ENCODE measurements at regions not wholly inside any gene's neighbourhood (a gene's known extent, or its start where the extent isn't known, plus 50 kb on each side); places are given as distances from the start of the nearest gene placed in this dataset.

GRCh38 chr9:119652931-119653330, 283.7 kb upstream of the BRINP1 start:
- WGBS, 2 donors, result 33 to 46% methylated on average over 5 of the region's 5 CpGs
- H3K36me3 ChIP-seq (replicated peaks in 1 of 2; ENCODE audit: insufficient read depth in 1 of 2, low read depth in 2 of 2), result no peaks in the 10 kb centered on the region

GRCh38 chr9:119649205-119649604, 280.0 kb upstream of the BRINP1 start:
- ATAC-seq (no peak), DNase-seq (no peak)
- no peak overlapping the region for H3K27ac ChIP-seq
- H3K4me1 ChIP-seq, result no peaks in the 10 kb centered on the region
- intact Hi-C loops (cut with DNase I), result no loop called here
- no peaks in the 10 kb centered on the region for H3K36me3 ChIP-seq (replicated peaks in 1 of 2; ENCODE audit: insufficient read depth in 1 of 2, low read depth in 2 of 2)
- H3K9me3 ChIP-seq, result no peaks in the 10 kb centered on the region
- no peaks in the 10 kb centered on the region for H3K27me3 ChIP-seq
- H3K4me3 ChIP-seq, result no peak overlapping the region
- TF ChIP-seq POLR2A (IDR thresholded peaks at IDR 0.05), result no peak

More at GRCh38 chr9:119652931-119653330, 283.7 kb upstream of the BRINP1 start:
- H3K27ac ChIP-seq, result no peak overlapping the region
- H3K27me3 ChIP-seq, result no peaks in the 10 kb centered on the region
- no peaks in the 10 kb centered on the region for H3K9me3 ChIP-seq
- TF ChIP-seq, protein P1, sequence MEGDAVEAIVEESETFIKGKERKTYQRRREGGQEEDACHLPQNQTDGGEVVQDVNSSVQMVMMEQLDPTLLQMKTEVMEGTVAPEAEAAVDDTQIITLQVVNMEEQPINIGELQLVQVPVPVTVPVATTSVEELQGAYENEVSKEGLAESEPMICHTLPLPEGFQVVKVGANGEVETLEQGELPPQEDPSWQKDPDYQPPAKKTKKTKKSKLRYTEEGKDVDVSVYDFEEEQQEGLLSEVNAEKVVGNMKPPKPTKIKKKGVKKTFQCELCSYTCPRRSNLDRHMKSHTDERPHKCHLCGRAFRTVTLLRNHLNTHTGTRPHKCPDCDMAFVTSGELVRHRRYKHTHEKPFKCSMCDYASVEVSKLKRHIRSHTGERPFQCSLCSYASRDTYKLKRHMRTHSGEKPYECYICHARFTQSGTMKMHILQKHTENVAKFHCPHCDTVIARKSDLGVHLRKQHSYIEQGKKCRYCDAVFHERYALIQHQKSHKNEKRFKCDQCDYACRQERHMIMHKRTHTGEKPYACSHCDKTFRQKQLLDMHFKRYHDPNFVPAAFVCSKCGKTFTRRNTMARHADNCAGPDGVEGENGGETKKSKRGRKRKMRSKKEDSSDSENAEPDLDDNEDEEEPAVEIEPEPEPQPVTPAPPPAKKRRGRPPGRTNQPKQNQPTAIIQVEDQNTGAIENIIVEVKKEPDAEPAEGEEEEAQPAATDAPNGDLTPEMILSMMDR (IDR thresholded peaks at IDR 0.05), result no peak
- no peak for TF ChIP-seq POLR2A (IDR thresholded peaks at IDR 0.05)
- no peak for DNase-seq
- H3K4me1 ChIP-seq, result no peaks in the 10 kb centered on the region
- intact Hi-C loops (cut with DNase I), result no loop called here
- ATAC-seq, result no peak
- H3K4me3 ChIP-seq, result no peak overlapping the region

GRCh38 chr9:119639287-119639955, 270.2 kb upstream of the BRINP1 start:
- DNase-seq (no peak), ATAC-seq (no peak)
- no peak overlapping the region for H3K4me3 ChIP-seq
- no peaks in the 10 kb centered on the region for H3K36me3 ChIP-seq (replicated peaks in 1 of 2; ENCODE audit: insufficient read depth in 1 of 2, low read depth in 2 of 2)
- no peaks in the 10 kb centered on the region for H3K9me3 ChIP-seq
- 44 to 46% methylated on average over 12 of the region's 12 CpGs for WGBS, 2 donors
- H3K27ac ChIP-seq, result no peak overlapping the region
- no peaks in the 10 kb centered on the region for H3K4me1 ChIP-seq
- intact Hi-C loops (cut with DNase I), result no loop called here
- no peak for TF ChIP-seq POLR2A (IDR thresholded peaks at IDR 0.05)
- TF ChIP-seq, protein P1 (IDR thresholded peaks at IDR 0.05), result no peak
- H3K27me3 ChIP-seq, result no peaks in the 10 kb centered on the region

- no peaks in the 10 kb centered on the region for H3K27me3 ChIP-seq
- no peak for DNase-seq
- 15 to 28% methylated on average over 6 to 8 of the region's 8 CpGs for WGBS, 2 donors
Measured at GRCh38 chr9:119634006-119634405, 264.8 kb upstream of the BRINP1 start.

DNA sequence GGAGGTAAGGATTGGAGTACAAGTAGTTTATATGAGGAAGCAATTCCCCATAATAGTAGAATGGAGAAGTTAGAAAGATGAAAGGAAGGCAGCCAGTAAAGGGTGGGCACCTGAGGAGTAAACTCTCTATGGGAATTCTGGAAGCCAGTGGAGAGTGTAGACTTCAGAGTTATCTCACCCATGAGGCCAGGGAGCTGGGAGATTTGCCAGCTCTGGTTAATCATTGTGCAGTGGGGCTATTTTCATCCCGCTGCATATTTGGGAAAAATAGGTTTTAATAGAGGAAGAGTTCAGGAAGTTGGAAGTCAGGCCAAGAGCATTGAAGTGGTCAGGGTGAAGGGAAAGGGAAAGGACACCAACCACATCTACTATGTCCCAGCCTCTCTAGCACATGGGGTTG, 242.3 kb upstream of the BRINP1 start:
- no peak for TF ChIP-seq POLR2A (IDR thresholded peaks at IDR 0.05)
- TF ChIP-seq, protein P1 (IDR thresholded peaks at IDR 0.05), result no peak
- Histone ChIP-seq H3K27me3 (no peaks in the 10 kb centered on the region), H3K27ac (no peak overlapping the region), H3K4me1 (peaks cover 6% of the 10 kb centered on the region), H3K9me3 (no peaks in the 10 kb centered on the region), H3K36me3 (replicated peaks in 1 of 2; ENCODE audit: insufficient read depth in 1 of 2, low read depth in 2 of 2) (no peaks in the 10 kb centered on the region), H3K4me3 (no peak overlapping the region)
- DNase-seq (peak; percentile 19 to 65 (median 23)), ATAC-seq (no peak)
- intact Hi-C loops (cut with DNase I), result no loop called here
- 13 to 21% methylated on average over 1 of the region's 1 CpG for WGBS, 2 donors

More at GRCh38 chr9:119634006-119634405, 264.8 kb upstream of the BRINP1 start:
- no peak overlapping the region for H3K4me3 ChIP-seq
- intact Hi-C loops (cut with DNase I), result no loop called here
- H3K27ac ChIP-seq, result no peak overlapping the region
- H3K36me3 ChIP-seq (replicated peaks in 1 of 2; ENCODE audit: insufficient read depth in 1 of 2, low read depth in 2 of 2), result no peaks in the 10 kb centered on the region
- ATAC-seq, result no peak
- H3K9me3 ChIP-seq, result no peaks in the 10 kb centered on the region
- TF ChIP-seq, protein P1 (IDR thresholded peaks at IDR 0.05), result no peak
- TF ChIP-seq POLR2A (IDR thresholded peaks at IDR 0.05), result no peak
- no peaks in the 10 kb centered on the region for H3K4me1 ChIP-seq
